H9 (cell line): ENCODE measurements at regions not wholly inside any gene's neighbourhood (a gene's known extent, or its start where the extent isn't known, plus 50 kb on each side); places are given as distances from the start of the nearest gene placed in this dataset.

Experiments
- DNase-seq: peaks from one replicate; pipeline ENCODE4 v3.0.0-alpha.2; 2017
- H2AFZ ChIP-seq: one replicate; pipeline ENCODE4 v1.6.1; 2013; ENCODE audit warnings: mild to moderate bottlenecking, low read length, control low read depth, moderate library complexity
- H2AK5ac ChIP-seq: 2 replicates; pipeline ENCODE4 v1.6.1; 2013; ENCODE audit warnings: low read length, control low read depth, mixed read lengths; ENCODE audit not compliant: insufficient read length
- H2BK120ac ChIP-seq: one replicate; pipeline ENCODE4 v1.6.1; 2013; ENCODE audit warnings: low read depth, mild to moderate bottlenecking, low read length, control low read depth, inconsistent platforms; ENCODE audit not compliant: poor library complexity, severe bottlenecking
- H2BK12ac ChIP-seq: 2 replicates; pipeline ENCODE4 v1.6.1; 2013; ENCODE audit warnings: low read length, control low read depth, mixed read lengths, low read depth; ENCODE audit not compliant: insufficient read length
- H2BK15ac ChIP-seq: 2 replicates; pipeline ENCODE4 v1.6.1; 2013; ENCODE audit warnings: low read depth, low read length, control low read depth
- H2BK20ac ChIP-seq: one replicate; pipeline ENCODE4 v1.6.1; 2013; ENCODE audit warnings: low read depth, mild to moderate bottlenecking, low read length, control low read depth, inconsistent platforms; ENCODE audit not compliant: poor library complexity, severe bottlenecking
- H2BK5ac ChIP-seq: 2 replicates; pipeline ENCODE4 v1.6.1; 2013; ENCODE audit warnings: low read length, control low read depth, mixed read lengths; ENCODE audit not compliant: insufficient read length
- H3K14ac ChIP-seq: 2 replicates; pipeline ENCODE4 v1.6.1; 2013; ENCODE audit warnings: low read length, control low read depth; ENCODE audit not compliant: insufficient read depth
- H3K18ac ChIP-seq: 2 replicates; pipeline ENCODE4 v1.6.1; 2013; ENCODE audit warnings: low read depth, mild to moderate bottlenecking, mixed read lengths, low read length, control low read depth; ENCODE audit not compliant: insufficient read length
- H3K23ac ChIP-seq: 2 replicates; pipeline ENCODE4 v1.6.1; 2013; ENCODE audit warnings: low read length, control low read depth, mixed read lengths, low read depth; ENCODE audit not compliant: insufficient read length
- H3K23me2 ChIP-seq: 2 replicates; pipeline ENCODE4 v1.6.1; 2013; ENCODE audit warnings: low read depth, mild to moderate bottlenecking, mixed read lengths, low read length, control low read depth; ENCODE audit not compliant: insufficient read length, poor library complexity, severe bottlenecking
- H3K27ac ChIP-seq: 2 replicates; pipeline ENCODE4 v1.5.1; 2013; ENCODE audit warnings: low read length, control low read depth, mixed read lengths, low read depth; ENCODE audit not compliant: insufficient read length
- H3K27me3 ChIP-seq: 2 replicates; pipeline ENCODE4 v1.6.1; 2013; ENCODE audit warnings: low read length, control low read depth, inconsistent platforms; ENCODE audit not compliant: insufficient read depth
- H3K4ac ChIP-seq: 2 replicates; pipeline ENCODE4 v1.6.1; 2013; ENCODE audit warnings: low read depth, mild to moderate bottlenecking, control low read depth, inconsistent platforms, low read length, moderate library complexity
- H3K4me1 ChIP-seq: 2 replicates; pipeline ENCODE4 v1.6.1; 2013; ENCODE audit warnings: low read length, control low read depth, inconsistent platforms; ENCODE audit not compliant: insufficient read depth
- H3K4me2 ChIP-seq: 2 replicates; pipeline ENCODE4 v1.6.1; 2013; ENCODE audit warnings: low read length, control low read depth, mixed read lengths; ENCODE audit not compliant: insufficient read length, insufficient read depth
- H3K56ac ChIP-seq: 2 replicates; pipeline ENCODE4 v1.6.1; 2013; ENCODE audit warnings: low read depth, mild to moderate bottlenecking, mixed read lengths, low read length, control low read depth; ENCODE audit not compliant: insufficient read length
- H3K79me1 ChIP-seq: 2 replicates; pipeline ENCODE4 v1.6.1; 2013; ENCODE audit warnings: low read depth, mild to moderate bottlenecking, moderate library complexity, low read length, control low read depth, inconsistent platforms; ENCODE audit not compliant: insufficient read depth, poor library complexity, severe bottlenecking
- H3K79me2 ChIP-seq: 2 replicates; pipeline ENCODE4 v1.6.1; 2013; ENCODE audit warnings: low read length, control low read depth, inconsistent platforms; ENCODE audit not compliant: insufficient read depth
- H3K9ac ChIP-seq: 2 replicates; pipeline ENCODE4 v1.6.1; 2013; ENCODE audit warnings: low read length, control low read depth, mixed read lengths; ENCODE audit not compliant: insufficient read length; ENCODE audit errors: extremely low read depth
- H3K9me3 ChIP-seq: one replicate; pipeline ENCODE4 v1.6.1; 2013; ENCODE audit warnings: low read depth, low read length, inconsistent platforms; ENCODE audit not compliant: control insufficient read depth
- H3T11ph ChIP-seq: one replicate; pipeline ENCODE4 v1.6.1; 2013; ENCODE audit warnings: mild to moderate bottlenecking, low read length, control low read depth, inconsistent platforms
- H4K20me1 ChIP-seq: one replicate; pipeline ENCODE4 v1.6.1; 2013; ENCODE audit not compliant: control insufficient read depth, insufficient read length, insufficient read depth
- H4K5ac ChIP-seq: 2 replicates; pipeline ENCODE4 v1.6.1; 2013; ENCODE audit warnings: low read depth, mild to moderate bottlenecking, mixed read lengths, low read length, control low read depth; ENCODE audit not compliant: insufficient read length
- H4K8ac ChIP-seq: replicated peaks from 2 replicates; pipeline ENCODE4 v1.6.1; 2013; ENCODE audit warnings: low read length, control low read depth, mixed read lengths, low read depth; ENCODE audit not compliant: insufficient read length
- H4K91ac ChIP-seq: 2 replicates; pipeline ENCODE4 v1.6.1; 2013; ENCODE audit warnings: low read depth, mild to moderate bottlenecking, moderate library complexity, mixed read lengths, low read length, control low read depth; ENCODE audit not compliant: insufficient read length
- H3K27ac Mint-ChIP-seq, 3 experiments: 2 replicates in 2 of 3; 3 replicates in 1 of 3; pipeline ENCODE4 v1.8.0; 2020 to 2021; ENCODE audit warnings: mixed read lengths in 3 of 3, mild to moderate bottlenecking in 1 of 3, moderate library complexity in 1 of 3
- H3K27me3 Mint-ChIP-seq: 2 replicates; pipeline ENCODE4 v1.8.0; 2021; ENCODE audit warnings: low read depth, mild to moderate bottlenecking, moderate library complexity, mixed read lengths
- H3K36me3 Mint-ChIP-seq, 3 experiments: 2 replicates in 2 of 3; 3 replicates in 1 of 3; pipeline ENCODE4 v1.8.0; 2020 to 2021; ENCODE audit warnings: low read depth in 3 of 3, mixed read lengths in 3 of 3; ENCODE audit not compliant: insufficient read depth in 1 of 3
- H3K4me1 Mint-ChIP-seq, 2 experiments: 2 replicates each; pipeline ENCODE4 v1.8.0; 2020; ENCODE audit warnings: mixed read lengths in 2 of 2
- H3K4me3 Mint-ChIP-seq, 2 experiments: 2 replicates in 1 of 2; 3 replicates in 1 of 2; pipeline ENCODE4 v1.8.0; 2020 to 2021; ENCODE audit warnings: mild to moderate bottlenecking in 2 of 2, mixed read lengths in 2 of 2, moderate library complexity in 1 of 2
- H3K9me3 Mint-ChIP-seq, 2 experiments: 2 replicates in 1 of 2; 3 replicates in 1 of 2; pipeline ENCODE4 v1.8.0; 2020; ENCODE audit warnings: mild to moderate bottlenecking in 2 of 2, mixed read lengths in 2 of 2, moderate library complexity in 1 of 2
- CTCF ChIP-seq: fragments of 200-600 bp; sonication (generic); conservative IDR thresholded peaks from 3 replicates; pipeline ENCODE4 v1.8.0; 2021; ENCODE audit warnings: antibody characterized with exemption, mild to moderate bottlenecking
- WGBS: extraction: QIAGEN DNeasy Blood & Tissue Kit; methylation state at CpG from one replicate; pipeline ENCODE4 v1.1.7; 2013; ENCODE audit warnings: missing lambda C conversion rate, low lambda C conversion rate, mixed read lengths; ENCODE audit not compliant: insufficient read length; ENCODE audit errors: extremely low coverage; 5-methylcytosine and 5-hydroxymethylcytosine counted together

- H3K9ac ChIP-seq = no peak overlapping the region
Measured at GRCh38 chr5:179485845-179486575, 64.3 kb upstream of the RUFY1 start.

More at GRCh38 chr5:179485845-179486575, 64.3 kb upstream of the RUFY1 start:
- no peak overlapping the region for H2AFZ ChIP-seq
- H3K27ac ChIP-seq = no peak overlapping the region
- H3K27me3 ChIP-seq = no peaks in the 10 kb centered on the region
- H3K23ac ChIP-seq = no peak overlapping the region
- H4K8ac ChIP-seq = no peak overlapping the region
- H3K14ac ChIP-seq = no peak overlapping the region
- H3K4me1 Mint-ChIP-seq = peaks cover 0 to 5% of the 10 kb centered on the region in 2 experiments; a peak in 1 of 4 replicates
- peaks cover 4% of the 10 kb centered on the region for H3K27me3 Mint-ChIP-seq
- no peaks in the 10 kb centered on the region for H3K23me2 ChIP-seq
- no peaks in the 10 kb centered on the region for H3K4me1 ChIP-seq
- no peak overlapping the region for H2BK15ac ChIP-seq
- H3K9me3 ChIP-seq = no peaks in the 10 kb centered on the region
- no peaks in the 10 kb centered on the region for H4K20me1 ChIP-seq
- no peak overlapping the region for H4K91ac ChIP-seq
- no peak overlapping the region for H3T11ph ChIP-seq
- no peak overlapping the region for H3K4ac ChIP-seq
- H2AK5ac ChIP-seq = no peak overlapping the region
- no peak overlapping the region for H4K5ac ChIP-seq
- H3K18ac ChIP-seq = no peak overlapping the region
- H3K56ac ChIP-seq = no peak overlapping the region
- H3K4me2 ChIP-seq = no peak overlapping the region
- no peak overlapping the region for H2BK120ac ChIP-seq
- no peak for TF ChIP-seq CTCF
- H2BK12ac ChIP-seq = no peak overlapping the region
- no peak overlapping the region for H2BK20ac ChIP-seq
- H2BK5ac ChIP-seq = no peak overlapping the region
- WGBS = no CpG with 5 or more reads among the region's 13 CpGs
- H3K9me3 Mint-ChIP-seq = peaks cover 4 to 12% of the 10 kb centered on the region in 2 experiments; a peak in 4 of 5 replicates
- no peaks in the 10 kb centered on the region for H3K79me1 ChIP-seq
- peaks cover 0 to 1% (median 1%) of the 10 kb centered on the region in 3 experiments; a peak in 4 of 7 replicates for H3K36me3 Mint-ChIP-seq
- no peaks in the 10 kb centered on the region for H3K79me2 ChIP-seq
- H3K4me3 Mint-ChIP-seq = no peak overlapping the region; a peak in 1 of 5 replicates
- H3K27ac Mint-ChIP-seq = peak overlapping the region in 1 of 3 experiments; percentile 61; a peak in 2 of 7 replicates
- no peak for DNase-seq
